GM23338 (cell line): ENCODE measurements at regions not wholly inside any gene's neighbourhood (a gene's known extent, or its start where the extent isn't known, plus 50 kb on each side); places are given as distances from the start of the nearest gene placed in this dataset.

Experiments used
- CREB1 ChIP-seq: fragments of 250-450 bp; sonication (Bioruptor Pico); IDR thresholded peaks from 2 replicates; pipeline ENCODE4 v1.5.0; 2020; ENCODE audit warnings: low read depth, mild to moderate bottlenecking, moderate library complexity
- CTCF ChIP-seq, 2 experiments: fragments of 200-600 bp in 1 of 2; sonication (generic) in 1 of 2; conservative IDR thresholded peaks; 2 replicates each; pipeline versions ENCODE4 v1.5.1 to v1.6.1; 2016 to 2017; ENCODE audit warnings: antibody characterized with exemption in 2 of 2, low read depth in 2 of 2, mild to moderate bottlenecking in 2 of 2, moderate library complexity in 1 of 2
- EZH2 ChIP-seq: fragments of 200-600 bp; sonication (generic); IDR thresholded peaks from one replicate; pipeline ENCODE4 v1.8.0; 2017; ENCODE audit warnings: antibody characterized with exemption, mild to moderate bottlenecking, low read depth; ENCODE audit not compliant: unreplicated experiment
- EZH2phosphoT487 ChIP-seq: fragments of 200-600 bp; sonication (generic); IDR thresholded peaks from one replicate; pipeline ENCODE4 v1.8.1; 2018; ENCODE audit warnings: antibody characterized with exemption; ENCODE audit not compliant: unreplicated experiment
- POLR2AphosphoS5 ChIP-seq: IDR thresholded peaks from 2 replicates; pipeline ENCODE4 v1.6.1; 2016; ENCODE audit warnings: antibody characterized with exemption, low read depth
- ZNF331 ChIP-seq: fragments of 250-450 bp; sonication (Bioruptor Pico); IDR thresholded peaks from 2 replicates; pipeline ENCODE4 v1.5.0; 2020; ENCODE audit warnings: low read depth, mild to moderate bottlenecking, moderate library complexity

- TF ChIP-seq CTCF (conservative IDR thresholded peaks at IDR 0.05; ENCODE audit: low read depth in 2 of 2) (no peak), POLR2AphosphoS5 (no peak), EZH2phosphoT487 (no peak), EZH2 (no peak), CREB1 (CRISPR knock-in tag) (no peak), ZNF331 (CRISPR knock-in tag) (no peak)
These were observed 156.2 kb upstream of the ANKH start for GRCh38 chr5:15027764-15028163.
